ENCODE measurements at regions not wholly inside any gene's neighbourhood (a gene's known extent, or its start where the extent isn't known, plus 50 kb on each side); places are given as distances from the start of the nearest gene placed in this dataset.

- TF ChIP-seq EZH2 (IDR thresholded peaks at IDR 0.05) (no peak), POLR2AphosphoS5 (IDR thresholded peaks at IDR 0.05; ENCODE audit: borderline replicate concordance, low read depth, low read length) (no peak)
These were observed 96.4 kb upstream of the IL12A start for GRCh38 chr3:159892171-159892795.

Measured in SK-N-MC (cell line).